Mesothelial cell of epicardium (in vitro differentiated cells): ENCODE measurements at regions not wholly inside any gene's neighbourhood (a gene's known extent, or its start where the extent isn't known, plus 50 kb on each side); places are given as distances from the start of the nearest gene placed in this dataset.

Experiments used
- DNase-seq, 2 experiments: peaks; one replicate each; pipeline ENCODE4 v3.0.0; 2021; ENCODE audit warnings: low spot score in 2 of 2; ENCODE audit not compliant: unreplicated experiment in 2 of 2
- H3K27ac Mint-ChIP-seq: 2 replicates; pipeline ENCODE4 v1.8.0; 2021; ENCODE audit warnings: mixed read lengths
- H3K27me3 Mint-ChIP-seq: 2 replicates; pipeline ENCODE4 v1.8.0; 2021; ENCODE audit warnings: low read depth, mixed read lengths
- H3K36me3 Mint-ChIP-seq: 2 replicates; pipeline ENCODE4 v1.8.0; 2021; ENCODE audit warnings: mixed read lengths
- H3K4me1 Mint-ChIP-seq: 2 replicates; pipeline ENCODE4 v1.8.0; 2021; ENCODE audit warnings: mixed read lengths
- H3K4me3 Mint-ChIP-seq: 2 replicates; pipeline ENCODE4 v1.8.0; 2021; ENCODE audit warnings: mild to moderate bottlenecking, moderate library complexity, mixed read lengths
- H3K9me3 Mint-ChIP-seq: 2 replicates; pipeline ENCODE4 v1.8.0; 2021; ENCODE audit warnings: mixed read lengths
- CTCF ChIP-seq: fragments of 200-600 bp; sonication (generic); IDR thresholded peaks from one replicate; pipeline ENCODE4 v1.5.0; 2021; ENCODE audit warnings: antibody characterized with exemption; ENCODE audit not compliant: unreplicated experiment

GRCh38 chr5:153116916-153117315, 373.6 kb upstream of the GRIA1 start:
- Mint-ChIP-seq H3K27ac (no peak overlapping the region), H3K4me3 (no peak overlapping the region), H3K9me3 (peaks cover 4% of the 10 kb centered on the region), H3K27me3 (peaks cover 8% of the 10 kb centered on the region), H3K36me3 (no peaks in the 10 kb centered on the region), H3K4me1 (no peaks in the 10 kb centered on the region)
- TF ChIP-seq CTCF: no peak
- DNase-seq: no peak

- no peak for DNase-seq
- Mint-ChIP-seq H3K9me3 (peaks cover 4% of the 10 kb centered on the region), H3K4me3 (no peak overlapping the region), H3K36me3 (no peaks in the 10 kb centered on the region), H3K27me3 (peaks cover 8% of the 10 kb centered on the region), H3K4me1 (no peaks in the 10 kb centered on the region), H3K27ac (no peak overlapping the region)
- TF ChIP-seq CTCF: no peak
These were observed 372.5 kb upstream of the GRIA1 start for GRCh38 chr5:153118018-153118417.

- TF ChIP-seq CTCF: no peak
- H3K4me1 Mint-ChIP-seq: no peaks in the 10 kb centered on the region
- H3K27ac Mint-ChIP-seq: no peak overlapping the region
- no peak for DNase-seq
- no peak overlapping the region for H3K4me3 Mint-ChIP-seq
- H3K27me3 Mint-ChIP-seq: peaks cover 5% of the 10 kb centered on the region
- H3K9me3 Mint-ChIP-seq: peaks cover 4% of the 10 kb centered on the region
- H3K36me3 Mint-ChIP-seq: no peaks in the 10 kb centered on the region
These were observed 368.1 kb upstream of the GRIA1 start for GRCh38 chr5:153122403-153122802.

- Mint-ChIP-seq H3K27ac (no peak overlapping the region), H3K36me3 (no peaks in the 10 kb centered on the region), H3K9me3 (no peaks in the 10 kb centered on the region), H3K4me3 (no peak overlapping the region), H3K4me1 (no peaks in the 10 kb centered on the region), H3K27me3 (no peaks in the 10 kb centered on the region)
- no peak for TF ChIP-seq CTCF
- DNase-seq: no peak
These were observed 360.2 kb upstream of the GRIA1 start for GRCh38 chr5:153130296-153130695.

- no peaks in the 10 kb centered on the region for H3K9me3 Mint-ChIP-seq
- no peak overlapping the region for H3K27ac Mint-ChIP-seq
- no peaks in the 10 kb centered on the region for H3K4me1 Mint-ChIP-seq
- peaks cover 2% of the 10 kb centered on the region for H3K27me3 Mint-ChIP-seq
- no peak for DNase-seq
- TF ChIP-seq CTCF: no peak
- H3K36me3 Mint-ChIP-seq: no peaks in the 10 kb centered on the region
- H3K4me3 Mint-ChIP-seq: no peak overlapping the region
These were observed 355.1 kb upstream of the GRIA1 start for GRCh38 chr5:153135411-153135810.
